Keratinocyte (primary cell): ENCODE measurements at regions not wholly inside any gene's neighbourhood (a gene's known extent, or its start where the extent isn't known, plus 50 kb on each side); places are given as distances from the start of the nearest gene placed in this dataset.

Source experiments
- DNase-seq: peaks from one replicate; pipeline ENCODE4 v3.0.0-alpha.2; 2011; ENCODE audit warnings: low read depth, missing footprints, low spot score
- FAIRE-seq: peaks from 2 replicates; lab custom pipeline; 2011; peaks lifted over from hg19 to GRCh38; lab: Jason Lieb, UNC
- H2AFZ ChIP-seq: 2 replicates; pipeline ENCODE4 v1.6.0; 2012; ENCODE audit warnings: low read length, control low read depth, inconsistent platforms; ENCODE audit not compliant: control insufficient read depth
- H3K27ac ChIP-seq: 2 replicates; pipeline ENCODE4 v1.5.1; 2011; ENCODE audit warnings: low read length; ENCODE audit not compliant: control insufficient read depth, insufficient read depth
- H3K27me3 ChIP-seq: 3 replicates; pipeline ENCODE4 v1.6.0; 2011; ENCODE audit warnings: low read length; ENCODE audit not compliant: control insufficient read depth, insufficient read depth; ENCODE audit errors: extremely low read depth
- H3K36me3 ChIP-seq, 2 experiments: 2 replicates in 1 of 2; 3 replicates in 1 of 2; pipeline ENCODE4 v1.5.1; 2011; ENCODE audit warnings: low read length in 2 of 2, mild to moderate bottlenecking in 1 of 2; ENCODE audit not compliant: control insufficient read depth in 2 of 2, insufficient read depth in 2 of 2; ENCODE audit errors: extremely low read depth in 1 of 2
- H3K4me1 ChIP-seq: 3 replicates; pipeline ENCODE4 v1.5.1; 2011; ENCODE audit warnings: low read length; ENCODE audit not compliant: control insufficient read depth, insufficient read depth; ENCODE audit errors: extremely low read depth
- H3K4me2 ChIP-seq: 3 replicates; pipeline ENCODE4 v1.6.0; 2011; ENCODE audit warnings: low read depth, low read length; ENCODE audit not compliant: control insufficient read depth, insufficient read depth; ENCODE audit errors: extremely low read depth
- H3K4me3 ChIP-seq, 3 experiments: fragments of 200-600 bp in 1 of 3; sonication (generic) in 1 of 3; 2 replicates in 2 of 3; 3 replicates in 1 of 3; pipeline ENCODE4 v1.5.1; 2011 to 2016; ENCODE audit warnings: low read length in 3 of 3, mild to moderate bottlenecking in 3 of 3, control low read depth in 2 of 3, inconsistent platforms in 1 of 3, low read depth in 1 of 3, mixed read lengths in 1 of 3, mixed run types in 1 of 3, moderate library complexity in 1 of 3; ENCODE audit not compliant: control insufficient read depth in 2 of 3, insufficient read depth in 2 of 3; ENCODE audit errors: extremely low read depth in 1 of 3
- H3K79me2 ChIP-seq: 2 replicates; pipeline ENCODE4 v1.6.0; 2012; ENCODE audit warnings: low read length; ENCODE audit not compliant: control insufficient read depth, insufficient read depth
- H3K9ac ChIP-seq: 3 replicates; pipeline ENCODE4 v1.6.0; 2011; ENCODE audit warnings: low read length; ENCODE audit not compliant: control insufficient read depth, insufficient read depth; ENCODE audit errors: extremely low read depth
- H3K9me1 ChIP-seq: 3 replicates; pipeline ENCODE4 v1.6.0; 2011; ENCODE audit warnings: low read length; ENCODE audit not compliant: control insufficient read depth, insufficient read depth; ENCODE audit errors: extremely low read depth
- H3K9me3 ChIP-seq: 2 replicates; pipeline ENCODE4 v1.5.1; 2012; ENCODE audit warnings: low read depth, low read length; ENCODE audit not compliant: control insufficient read depth
- H4K20me1 ChIP-seq: 3 replicates; pipeline ENCODE4 v1.6.0; 2011; ENCODE audit warnings: low read length; ENCODE audit not compliant: control insufficient read depth, insufficient read depth; ENCODE audit errors: extremely low read depth
- EZH2 ChIP-seq: IDR thresholded peaks from one replicate; pipeline ENCODE4 v1.6.1; 2012; ENCODE audit warnings: inconsistent platforms, mild to moderate bottlenecking, low read length, moderate library complexity
- dilution Hi-C: fragments of 300-500 bp; cut with MboI; formaldehyde crosslinking; loops from one replicate; pipeline ENCODE4 v1.7.0; 2020; ENCODE audit warnings: low sequenced_read_pairs; ENCODE audit not compliant: extremely low pct_ligation_motif_present
- TF ChIP-seq, protein P1 (sequence below), 3 experiments: IDR thresholded peaks in 1 of 3; conservative IDR thresholded peaks in 1 of 3; optimal IDR thresholded peaks in 1 of 3; 2 replicates in 2 of 3; 3 replicates in 1 of 3; pipeline versions ENCODE3 to v1.5.1; 2011; ENCODE audit warnings: low read length in 3 of 3, mild to moderate bottlenecking in 3 of 3, moderate library complexity in 2 of 3, control low read depth in 1 of 3, inconsistent platforms in 1 of 3; ENCODE audit not compliant: insufficient read depth in 2 of 3; ENCODE audit errors: extremely low read depth in 1 of 3

DNA sequence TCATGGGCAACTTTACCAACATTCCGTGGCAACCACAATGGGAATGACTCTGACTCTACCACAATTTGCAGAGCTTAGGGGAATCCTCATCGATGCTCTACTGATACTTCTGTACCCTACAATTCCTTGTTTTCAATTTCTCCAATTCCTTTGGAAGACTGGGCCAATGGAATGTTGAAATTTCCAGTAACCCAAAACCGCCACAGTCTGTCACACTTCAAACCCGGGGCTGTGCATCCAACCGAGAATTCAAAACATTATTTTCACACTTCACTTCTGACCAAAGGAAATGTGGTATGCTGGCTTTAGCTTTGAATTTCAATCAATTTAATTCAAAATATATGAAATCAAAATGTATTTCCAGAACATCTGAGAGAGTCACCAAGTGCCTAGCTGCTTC is 951.4 kb downstream of the VRK1 start:
- DNase-seq (no peak), FAIRE-seq (no peak)
- H4K20me1 ChIP-seq = no peaks in the 10 kb centered on the region
- no peaks in the 10 kb centered on the region for H3K9me1 ChIP-seq
- no peaks in the 10 kb centered on the region for H3K27me3 ChIP-seq
- no peaks in the 10 kb centered on the region for H3K36me3 ChIP-seq
- dilution Hi-C loops = no loop called here
- H2AFZ ChIP-seq = no peak overlapping the region
- no peaks in the 10 kb centered on the region for H3K79me2 ChIP-seq
- H3K9me3 ChIP-seq = no peaks in the 10 kb centered on the region
- TF ChIP-seq EZH2 = no peak
- no peaks in the 10 kb centered on the region for H3K4me1 ChIP-seq
- H3K9ac ChIP-seq = no peak overlapping the region
- no peak overlapping the region for H3K4me3 ChIP-seq
- no peak overlapping the region for H3K27ac ChIP-seq
- H3K4me2 ChIP-seq = no peak overlapping the region

DNA sequence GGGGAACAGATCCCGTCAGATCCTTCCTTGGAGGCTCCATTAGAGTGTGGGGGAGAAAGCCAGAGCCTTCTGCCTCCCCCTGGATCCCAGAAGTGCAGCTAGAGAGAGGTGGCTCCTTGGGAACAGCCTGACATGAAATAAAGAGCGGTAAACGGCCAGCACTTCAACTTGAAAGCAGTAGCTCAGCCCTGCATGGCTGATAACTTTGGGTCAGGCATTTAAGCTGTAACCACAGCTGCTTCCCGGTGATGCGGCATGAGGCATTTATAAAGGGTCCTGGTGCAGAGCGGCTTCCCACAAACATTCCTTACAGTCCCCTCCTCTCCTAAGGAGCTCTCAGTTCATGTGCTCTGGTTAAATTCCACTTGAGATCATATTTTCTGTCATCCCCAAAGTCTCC is 960.3 kb downstream of the VRK1 start:
- FAIRE-seq = no peak
- no peaks in the 10 kb centered on the region for H3K36me3 ChIP-seq
- H3K27ac ChIP-seq = no peak overlapping the region
- no peaks in the 10 kb centered on the region for H3K4me1 ChIP-seq
- no peaks in the 10 kb centered on the region for H4K20me1 ChIP-seq
- no peaks in the 10 kb centered on the region for H3K79me2 ChIP-seq
- H3K9me3 ChIP-seq = no peaks in the 10 kb centered on the region
- H2AFZ ChIP-seq = no peak overlapping the region
- DNase-seq = no peak
- no peak overlapping the region for H3K4me2 ChIP-seq
- no peaks in the 10 kb centered on the region for H3K9me1 ChIP-seq
- dilution Hi-C loops = no loop called here
- TF ChIP-seq, protein P1, sequence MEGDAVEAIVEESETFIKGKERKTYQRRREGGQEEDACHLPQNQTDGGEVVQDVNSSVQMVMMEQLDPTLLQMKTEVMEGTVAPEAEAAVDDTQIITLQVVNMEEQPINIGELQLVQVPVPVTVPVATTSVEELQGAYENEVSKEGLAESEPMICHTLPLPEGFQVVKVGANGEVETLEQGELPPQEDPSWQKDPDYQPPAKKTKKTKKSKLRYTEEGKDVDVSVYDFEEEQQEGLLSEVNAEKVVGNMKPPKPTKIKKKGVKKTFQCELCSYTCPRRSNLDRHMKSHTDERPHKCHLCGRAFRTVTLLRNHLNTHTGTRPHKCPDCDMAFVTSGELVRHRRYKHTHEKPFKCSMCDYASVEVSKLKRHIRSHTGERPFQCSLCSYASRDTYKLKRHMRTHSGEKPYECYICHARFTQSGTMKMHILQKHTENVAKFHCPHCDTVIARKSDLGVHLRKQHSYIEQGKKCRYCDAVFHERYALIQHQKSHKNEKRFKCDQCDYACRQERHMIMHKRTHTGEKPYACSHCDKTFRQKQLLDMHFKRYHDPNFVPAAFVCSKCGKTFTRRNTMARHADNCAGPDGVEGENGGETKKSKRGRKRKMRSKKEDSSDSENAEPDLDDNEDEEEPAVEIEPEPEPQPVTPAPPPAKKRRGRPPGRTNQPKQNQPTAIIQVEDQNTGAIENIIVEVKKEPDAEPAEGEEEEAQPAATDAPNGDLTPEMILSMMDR (optimal IDR thresholded peaks at IDR 0.05 in 1 of 3, IDR thresholded peaks at IDR 0.05 in 1 of 3, conservative IDR thresholded peaks at IDR 0.05 in 1 of 3; ENCODE audit: extremely low read depth in 1 of 3, insufficient read depth in 2 of 3, low read length in 3 of 3) = no peak
- no peak for TF ChIP-seq EZH2
- H3K9ac ChIP-seq = no peak overlapping the region
- no peaks in the 10 kb centered on the region for H3K27me3 ChIP-seq
- no peak overlapping the region for H3K4me3 ChIP-seq

DNA sequence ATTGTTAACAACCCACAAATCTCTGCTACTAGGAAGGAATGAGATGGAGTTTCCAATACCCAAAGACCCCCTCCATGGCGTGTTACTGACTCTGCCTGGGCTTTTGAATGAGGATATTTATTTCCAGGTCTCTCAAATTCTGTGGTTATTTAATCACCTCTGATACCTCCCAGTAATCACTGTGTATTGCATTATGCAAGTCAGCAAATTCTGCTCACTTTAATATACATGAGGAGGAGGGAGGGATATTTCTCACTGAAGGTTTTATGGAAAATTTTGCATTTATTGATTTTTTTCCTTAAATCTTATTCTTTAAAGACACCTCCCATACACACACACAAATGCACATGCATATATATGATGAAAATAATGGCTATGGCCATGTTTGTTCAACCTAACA is 962.9 kb downstream of the VRK1 start:
- Histone ChIP-seq H3K36me3 (no peaks in the 10 kb centered on the region), H3K79me2 (no peaks in the 10 kb centered on the region), H3K9ac (no peak overlapping the region), H3K4me1 (no peaks in the 10 kb centered on the region), H3K4me2 (no peak overlapping the region), H2AFZ (no peak overlapping the region), H3K9me3 (no peaks in the 10 kb centered on the region), H3K27ac (no peak overlapping the region), H3K27me3 (no peaks in the 10 kb centered on the region), H3K4me3 (no peak overlapping the region), H4K20me1 (no peaks in the 10 kb centered on the region), H3K9me1 (no peaks in the 10 kb centered on the region)
- FAIRE-seq (no peak), DNase-seq (no peak)
- dilution Hi-C loops = no loop called here
- no peak for TF ChIP-seq EZH2
- TF ChIP-seq, protein P1 (optimal IDR thresholded peaks at IDR 0.05 in 1 of 3, IDR thresholded peaks at IDR 0.05 in 1 of 3, conservative IDR thresholded peaks at IDR 0.05 in 1 of 3; ENCODE audit: extremely low read depth in 1 of 3, insufficient read depth in 2 of 3, low read length in 3 of 3) = no peak
